ENCODE measurements at regions not wholly inside any gene's neighbourhood (a gene's known extent, or its start where the extent isn't known, plus 50 kb on each side); places are given as distances from the start of the nearest gene placed in this dataset.

DNA sequence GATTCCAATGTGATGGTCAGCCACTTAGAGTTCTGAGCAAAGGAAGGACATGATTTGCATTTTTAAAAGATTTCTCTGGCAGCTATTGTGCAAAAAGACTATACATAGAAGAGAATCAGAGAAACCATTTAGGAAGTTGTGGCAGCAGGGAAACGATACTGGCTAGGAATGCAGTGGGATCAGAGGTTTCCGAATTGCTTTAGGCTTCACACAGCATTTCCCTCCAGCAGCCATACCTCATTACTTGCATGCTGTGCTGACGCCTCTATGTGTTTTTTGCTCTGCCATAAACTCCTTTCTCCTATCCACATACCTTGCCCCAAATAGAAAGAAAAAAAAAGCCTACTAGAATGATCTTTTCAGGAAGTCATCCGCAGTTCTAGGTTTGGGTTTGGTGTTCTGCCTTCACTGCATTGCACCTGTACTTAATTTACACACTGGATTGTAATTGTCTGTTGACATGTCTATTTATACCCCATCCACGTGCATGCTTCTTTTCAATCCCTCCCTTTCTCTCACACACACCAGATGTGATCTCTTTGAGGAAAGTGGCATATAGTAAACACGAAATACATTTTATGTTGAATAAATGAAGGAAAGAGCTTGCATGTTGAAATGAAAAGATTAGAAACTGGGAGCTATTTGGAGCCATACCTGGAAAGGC is 860.3 kb upstream of the SEMA6D start:
- FAIRE-seq (no peak), DNase-seq (ENCODE audit: insufficient read length) (no peak)
- TF ChIP-seq TAF1 (IDR thresholded peaks at IDR 0.05; ENCODE audit: borderline replicate concordance, low read depth, low read length): no peak
- no peak for TF ChIP-seq POLR2A (IDR thresholded peaks at IDR 0.05; ENCODE audit: low read depth, low read length)
- no peak for TF ChIP-seq POLR2AphosphoS5 (IDR thresholded peaks at IDR 0.05; ENCODE audit: low read depth, low read length)

- no peak for TF ChIP-seq TAF1 (IDR thresholded peaks at IDR 0.05; ENCODE audit: borderline replicate concordance, low read depth, low read length)
- FAIRE-seq (no peak), DNase-seq (ENCODE audit: insufficient read length) (no peak)
Observed at GRCh38 chr15:46858150-46858549, 859.2 kb upstream of the SEMA6D start.

DNA sequence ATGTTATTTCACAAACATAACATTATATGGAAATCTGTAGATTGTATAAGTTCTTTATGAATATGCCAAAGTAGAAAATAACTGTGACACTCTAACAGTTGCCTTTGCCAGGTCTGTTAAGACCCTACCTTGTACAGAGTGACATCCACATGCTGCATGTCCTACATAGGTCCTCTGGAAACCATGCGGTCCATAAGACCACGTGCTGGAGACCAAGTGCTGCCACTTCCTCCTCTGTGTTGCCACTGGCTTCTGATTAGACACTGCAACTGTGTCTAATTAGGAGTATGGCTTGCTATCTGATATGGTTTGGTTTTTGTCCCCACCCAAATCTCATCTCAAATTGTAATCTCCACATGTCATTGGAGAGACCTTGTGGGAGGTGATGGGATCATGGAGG is 855.5 kb upstream of the SEMA6D start:
- DNase-seq (ENCODE audit: insufficient read length) (no peak), FAIRE-seq (no peak)
- TF ChIP-seq POLR2A (IDR thresholded peaks at IDR 0.05; ENCODE audit: low read depth, low read length) (no peak), POLR2AphosphoS5 (IDR thresholded peaks at IDR 0.05; ENCODE audit: low read depth, low read length) (no peak), TAF1 (IDR thresholded peaks at IDR 0.05; ENCODE audit: borderline replicate concordance, low read depth, low read length) (no peak)

GRCh38 chr15:46865155-46865554 is 852.1 kb upstream of the SEMA6D start:
- FAIRE-seq: no peak
- DNase-seq (ENCODE audit: insufficient read length): no peak
- no peak for TF ChIP-seq POLR2A (IDR thresholded peaks at IDR 0.05; ENCODE audit: low read depth, low read length)
- no peak for TF ChIP-seq TAF1 (IDR thresholded peaks at IDR 0.05; ENCODE audit: borderline replicate concordance, low read depth, low read length)
- no peak for TF ChIP-seq POLR2AphosphoS5 (IDR thresholded peaks at IDR 0.05; ENCODE audit: low read depth, low read length)

GRCh38 chr15:46872286-46872980 is 844.9 kb upstream of the SEMA6D start:
- FAIRE-seq (no peak), DNase-seq (ENCODE audit: insufficient read length) (no peak)
- no peak for TF ChIP-seq POLR2AphosphoS5 (IDR thresholded peaks at IDR 0.05; ENCODE audit: low read depth, low read length)

- DNase-seq (ENCODE audit: insufficient read length): no peak
- no peak for FAIRE-seq
- no peak for TF ChIP-seq TAF1 (IDR thresholded peaks at IDR 0.05; ENCODE audit: borderline replicate concordance, low read depth, low read length)
- TF ChIP-seq POLR2A (IDR thresholded peaks at IDR 0.05; ENCODE audit: low read depth, low read length): no peak
Observed at GRCh38 chr15:46872981-46873330, 844.3 kb upstream of the SEMA6D start.

DNA sequence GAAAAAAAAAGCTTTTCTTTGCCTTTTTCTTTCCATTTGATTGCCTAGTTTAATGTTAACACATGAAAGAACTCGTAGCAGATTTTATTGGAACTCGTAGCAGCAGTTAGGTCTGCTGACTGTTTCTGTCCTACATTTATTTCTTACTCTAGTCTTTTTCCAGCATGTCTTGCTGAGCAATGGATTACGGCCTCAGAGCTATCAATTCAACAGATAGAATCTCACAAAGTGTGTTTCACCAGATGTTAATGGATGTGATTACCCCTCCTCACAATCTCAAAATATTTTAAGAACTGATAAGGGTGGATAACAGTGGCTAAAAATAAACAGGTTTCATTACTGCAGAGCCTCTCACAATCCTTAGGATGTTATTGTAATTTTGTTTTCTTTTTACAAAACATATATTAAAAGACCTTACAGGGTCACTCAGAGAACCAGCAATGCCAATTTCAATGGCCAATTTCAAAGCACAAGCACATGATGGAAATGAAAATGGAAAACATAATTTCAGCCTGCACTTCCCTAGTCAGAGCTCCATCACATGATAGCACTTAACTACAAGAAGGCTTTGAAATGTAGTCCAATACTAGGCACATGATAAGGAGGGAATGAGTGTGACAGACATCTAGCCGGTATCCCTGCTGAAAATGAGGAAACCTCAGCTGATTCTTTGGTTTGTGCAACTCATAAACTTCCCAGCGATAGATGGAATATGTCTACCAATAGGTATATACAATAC is 838.1 kb upstream of the SEMA6D start:
- FAIRE-seq: no peak
- TF ChIP-seq POLR2AphosphoS5 (IDR thresholded peaks at IDR 0.05; ENCODE audit: low read depth, low read length) (no peak), TAF1 (IDR thresholded peaks at IDR 0.05; ENCODE audit: borderline replicate concordance, low read depth, low read length) (no peak), POLR2A (IDR thresholded peaks at IDR 0.05; ENCODE audit: low read depth, low read length) (no peak)

GRCh38 chr15:46880791-46881190 is 836.5 kb upstream of the SEMA6D start:
- TF ChIP-seq POLR2AphosphoS5 (IDR thresholded peaks at IDR 0.05; ENCODE audit: low read depth, low read length): no peak
- no peak for TF ChIP-seq TAF1 (IDR thresholded peaks at IDR 0.05; ENCODE audit: borderline replicate concordance, low read depth, low read length)
- TF ChIP-seq POLR2A (IDR thresholded peaks at IDR 0.05; ENCODE audit: low read depth, low read length): no peak
- FAIRE-seq: no peak
- DNase-seq (ENCODE audit: insufficient read length): no peak

More for the DNA sequence above, 838.1 kb upstream of the SEMA6D start:
- no peak for DNase-seq (ENCODE audit: insufficient read length)

GRCh38 chr15:46892621-46893160 is 824.6 kb upstream of the SEMA6D start:
- FAIRE-seq (no peak), DNase-seq (ENCODE audit: insufficient read length) (no peak)
- TF ChIP-seq TAF1 (IDR thresholded peaks at IDR 0.05; ENCODE audit: borderline replicate concordance, low read depth, low read length) (no peak), POLR2AphosphoS5 (IDR thresholded peaks at IDR 0.05; ENCODE audit: low read depth, low read length) (no peak), POLR2A (IDR thresholded peaks at IDR 0.05; ENCODE audit: low read depth, low read length) (no peak)

DNA sequence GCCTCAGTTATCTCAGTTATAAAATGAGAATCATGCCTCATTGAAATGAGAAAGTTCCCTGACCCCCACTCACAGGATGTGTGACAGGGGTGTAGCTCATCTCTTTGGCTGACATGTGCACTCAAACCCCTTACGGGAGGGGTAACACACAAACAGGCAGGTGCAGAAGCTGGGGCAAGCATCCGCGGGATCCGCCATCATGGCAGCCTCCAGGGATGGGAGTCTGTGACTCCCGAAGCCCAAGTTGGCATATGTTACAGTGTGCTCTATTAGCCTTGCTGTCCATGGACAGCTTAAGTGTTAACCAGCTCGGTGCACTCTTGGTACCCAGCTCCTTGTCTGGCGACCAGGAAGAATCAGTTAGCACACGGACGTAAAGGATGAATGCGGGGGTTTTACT is 822.7 kb upstream of the SEMA6D start:
- TF ChIP-seq TAF1 (IDR thresholded peaks at IDR 0.05; ENCODE audit: borderline replicate concordance, low read depth, low read length): no peak
- no peak for TF ChIP-seq POLR2A (IDR thresholded peaks at IDR 0.05; ENCODE audit: low read depth, low read length)
- no peak for TF ChIP-seq POLR2AphosphoS5 (IDR thresholded peaks at IDR 0.05; ENCODE audit: low read depth, low read length)
- FAIRE-seq (no peak), DNase-seq (ENCODE audit: insufficient read length) (no peak)

DNA sequence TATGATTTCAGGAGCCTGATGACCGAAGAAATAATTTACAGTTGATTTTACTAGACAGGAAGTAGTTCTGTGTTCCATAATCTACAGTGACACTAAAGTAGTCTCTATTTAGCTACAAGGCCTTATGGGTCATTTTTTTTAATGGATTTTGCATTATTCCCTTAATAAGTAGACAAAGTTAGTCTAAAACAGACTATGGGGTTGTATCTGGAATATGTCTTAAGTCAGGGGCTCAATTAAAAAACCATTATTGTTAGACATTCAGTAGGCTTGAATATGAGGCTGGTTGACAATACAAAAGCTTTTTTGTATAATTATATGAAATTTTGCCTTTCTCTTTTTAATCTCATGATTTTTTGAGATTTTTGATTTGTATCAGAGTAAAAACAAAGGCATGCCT is 820.0 kb upstream of the SEMA6D start:
- no peak for FAIRE-seq
- DNase-seq (ENCODE audit: insufficient read length): no peak
- TF ChIP-seq TAF1 (IDR thresholded peaks at IDR 0.05; ENCODE audit: borderline replicate concordance, low read depth, low read length): no peak
- TF ChIP-seq POLR2A (IDR thresholded peaks at IDR 0.05; ENCODE audit: low read depth, low read length): no peak
- no peak for TF ChIP-seq POLR2AphosphoS5 (IDR thresholded peaks at IDR 0.05; ENCODE audit: low read depth, low read length)

DNA sequence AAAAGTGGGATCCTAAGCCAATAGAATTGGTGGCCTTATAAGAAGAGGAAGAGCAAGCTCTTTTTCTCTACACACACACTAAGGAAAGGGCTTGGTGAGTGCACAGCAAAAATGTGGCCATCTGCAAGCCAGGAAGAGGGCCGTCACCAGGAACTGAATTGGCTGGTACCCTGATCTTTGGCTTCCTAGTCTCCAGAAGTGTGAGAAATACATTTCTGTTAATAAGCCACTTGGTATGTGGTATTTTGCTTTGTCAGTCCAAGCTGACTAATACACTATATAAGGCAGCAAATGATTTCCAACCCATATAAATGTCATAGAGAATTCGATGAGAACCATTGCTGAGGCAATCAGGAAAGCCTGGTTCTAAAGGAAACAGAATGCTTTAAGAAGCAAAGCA is 816.3 kb upstream of the SEMA6D start:
- FAIRE-seq (no peak), DNase-seq (ENCODE audit: insufficient read length) (no peak)
- no peak for TF ChIP-seq POLR2AphosphoS5 (IDR thresholded peaks at IDR 0.05; ENCODE audit: low read depth, low read length)
- no peak for TF ChIP-seq TAF1 (IDR thresholded peaks at IDR 0.05; ENCODE audit: borderline replicate concordance, low read depth, low read length)
- TF ChIP-seq POLR2A (IDR thresholded peaks at IDR 0.05; ENCODE audit: low read depth, low read length): no peak

Data from GM12892 (cell line).